ENCODE measurements at regions not wholly inside any gene's neighbourhood (a gene's known extent, or its start where the extent isn't known, plus 50 kb on each side); places are given as distances from the start of the nearest gene placed in this dataset. TPM values are rescaled to one million over a fixed set of nuclear protein-coding genes. Genes with fewer than 3 reads are reported as not detected.
"Not testable (repeated sequence)": the region's sequence is repeated elsewhere in the genome, so short reads cannot be mapped to it uniquely, and the experiment has no call there.

DNA sequence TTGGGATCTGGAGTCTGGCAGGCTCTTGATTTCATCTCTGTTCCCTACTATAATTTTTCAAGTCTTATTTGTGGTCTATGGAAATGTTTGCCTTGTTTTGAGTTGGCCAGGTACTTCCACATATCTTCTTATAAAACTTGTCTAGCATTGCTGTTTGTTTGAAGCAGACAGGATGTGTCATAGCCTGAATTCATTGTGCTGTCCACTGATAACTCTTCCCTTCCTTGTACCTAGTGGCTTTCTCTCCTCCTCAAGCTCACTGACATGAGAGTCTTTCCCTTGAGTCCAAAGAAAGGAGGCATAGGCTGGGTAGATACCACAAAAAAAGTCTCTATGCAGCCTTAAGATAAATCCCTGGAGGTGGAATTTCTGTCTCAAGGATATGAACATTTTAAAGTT lies 59.2 kb upstream of the FAM241A start:
- H3K27me3 ChIP-seq, result no peaks in the 10 kb centered on the region
- H3K36me3 ChIP-seq, result no peaks in the 10 kb centered on the region
- H3K4me1 ChIP-seq (ENCODE audit: insufficient read depth), result no peaks in the 10 kb centered on the region
- H3K4me3 ChIP-seq, result no peak overlapping the region
- DNase-seq, result no peak
- H3K27ac ChIP-seq, result no peak overlapping the region
- intact Hi-C loops (cut with DNase I), result no loop called here
- no peaks in the 10 kb centered on the region for H3K9me3 ChIP-seq
- TF ChIP-seq, protein P1, sequence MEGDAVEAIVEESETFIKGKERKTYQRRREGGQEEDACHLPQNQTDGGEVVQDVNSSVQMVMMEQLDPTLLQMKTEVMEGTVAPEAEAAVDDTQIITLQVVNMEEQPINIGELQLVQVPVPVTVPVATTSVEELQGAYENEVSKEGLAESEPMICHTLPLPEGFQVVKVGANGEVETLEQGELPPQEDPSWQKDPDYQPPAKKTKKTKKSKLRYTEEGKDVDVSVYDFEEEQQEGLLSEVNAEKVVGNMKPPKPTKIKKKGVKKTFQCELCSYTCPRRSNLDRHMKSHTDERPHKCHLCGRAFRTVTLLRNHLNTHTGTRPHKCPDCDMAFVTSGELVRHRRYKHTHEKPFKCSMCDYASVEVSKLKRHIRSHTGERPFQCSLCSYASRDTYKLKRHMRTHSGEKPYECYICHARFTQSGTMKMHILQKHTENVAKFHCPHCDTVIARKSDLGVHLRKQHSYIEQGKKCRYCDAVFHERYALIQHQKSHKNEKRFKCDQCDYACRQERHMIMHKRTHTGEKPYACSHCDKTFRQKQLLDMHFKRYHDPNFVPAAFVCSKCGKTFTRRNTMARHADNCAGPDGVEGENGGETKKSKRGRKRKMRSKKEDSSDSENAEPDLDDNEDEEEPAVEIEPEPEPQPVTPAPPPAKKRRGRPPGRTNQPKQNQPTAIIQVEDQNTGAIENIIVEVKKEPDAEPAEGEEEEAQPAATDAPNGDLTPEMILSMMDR (IDR thresholded peaks at IDR 0.05), result no peak
- TF ChIP-seq EP300 (IDR thresholded peaks at IDR 0.05) (no peak), POLR2A (IDR thresholded peaks at IDR 0.05) (no peak)

DNA sequence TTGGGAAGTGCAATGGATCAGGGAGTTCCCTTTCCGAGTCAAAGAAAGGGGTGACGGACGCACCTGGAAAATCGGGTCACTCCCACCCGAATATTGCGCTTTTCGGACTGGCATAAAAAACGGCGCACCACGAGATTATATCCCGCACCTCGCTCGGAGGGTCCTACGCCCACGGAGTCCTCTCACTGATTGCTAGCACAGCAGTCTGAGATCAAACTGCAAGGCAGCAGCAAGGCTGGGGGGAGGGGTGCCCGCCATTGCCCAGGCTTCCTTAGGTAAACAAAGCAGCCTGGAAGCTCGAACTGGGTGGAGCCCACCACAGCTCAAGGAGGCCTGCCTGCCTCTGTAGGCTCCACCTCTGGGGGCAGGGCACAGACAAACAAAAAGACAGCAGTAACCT lies 58.6 kb upstream of the FAM241A start:
- H3K36me3 ChIP-seq; intact Hi-C loops (cut with DNase I); H3K27me3 ChIP-seq; H3K4me1 ChIP-seq (ENCODE audit: insufficient read depth); DNase-seq; H3K27ac ChIP-seq; H3K4me3 ChIP-seq; H3K9me3 ChIP-seq: not testable (repeated sequence)
- WGBS, 3 donors, result 83 to 92% (median 86%) methylated on average over 17 of the region's 17 CpGs

DNA sequence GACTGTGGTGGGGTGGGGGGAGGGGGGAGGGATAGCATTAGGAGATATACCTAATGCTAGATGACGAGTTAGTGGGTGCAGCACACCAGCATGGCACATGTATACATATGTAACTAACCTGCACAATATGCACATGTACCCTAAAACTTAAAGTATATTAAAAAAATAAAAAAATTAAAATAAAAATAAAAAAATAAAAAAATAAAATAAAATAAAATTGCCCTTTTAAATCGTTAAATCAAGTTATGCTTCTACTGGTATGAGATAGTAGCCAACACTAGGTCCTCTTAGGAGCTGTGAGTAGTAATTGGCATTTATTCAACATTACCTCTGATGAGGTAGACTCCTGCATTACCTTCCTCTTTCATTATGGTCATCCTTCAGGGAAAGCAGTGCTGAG lies 52.9 kb upstream of the FAM241A start:
- H3K27me3 ChIP-seq; H3K36me3 ChIP-seq; H3K4me1 ChIP-seq (ENCODE audit: insufficient read depth); H3K9me3 ChIP-seq; H3K4me3 ChIP-seq; intact Hi-C loops (cut with DNase I); DNase-seq; H3K27ac ChIP-seq: not testable (repeated sequence)
- WGBS, 3 donors, result 82 to 92% (median 87%) methylated on average over 1 to 2 of the region's 2 CpGs

DNA sequence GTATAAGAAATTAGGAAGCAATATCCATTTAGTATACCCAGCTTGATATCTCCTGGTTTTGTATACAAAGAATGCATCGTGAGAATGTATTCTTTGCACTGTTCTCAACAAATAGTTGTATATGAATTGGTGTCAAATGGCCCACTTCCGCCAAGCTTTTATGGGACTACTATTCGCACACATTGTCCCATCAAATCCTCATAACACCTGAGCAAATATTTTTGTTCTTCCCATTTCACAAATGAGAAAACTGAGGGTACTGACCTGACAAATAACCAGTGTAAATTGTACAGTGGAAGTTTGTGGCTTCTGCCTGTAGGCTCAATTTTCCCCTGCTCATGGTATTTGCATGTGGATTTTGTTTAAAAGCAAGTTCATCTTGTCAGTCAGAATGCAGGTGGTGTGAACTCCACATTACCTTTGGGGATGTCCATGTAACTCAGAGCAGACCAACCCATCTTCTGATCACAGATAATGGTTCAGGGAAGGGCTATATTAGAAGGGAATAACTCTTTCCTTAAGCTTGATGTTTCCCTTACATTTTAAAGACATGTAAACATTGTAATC lies 51.5 kb upstream of the FAM241A start:
- intact Hi-C loops (cut with DNase I), result no loop called here
- H3K9me3 ChIP-seq, result no peaks in the 10 kb centered on the region
- DNase-seq, result no peak
- no peak overlapping the region for H3K4me3 ChIP-seq
- no peaks in the 10 kb centered on the region for H3K4me1 ChIP-seq (ENCODE audit: insufficient read depth)
- H3K27me3 ChIP-seq, result no peaks in the 10 kb centered on the region
- TF ChIP-seq POLR2A (IDR thresholded peaks at IDR 0.05), result no peak
- no peak for TF ChIP-seq EP300 (IDR thresholded peaks at IDR 0.05)
- TF ChIP-seq, protein P1 (IDR thresholded peaks at IDR 0.05), result no peak
- WGBS, 3 donors, result 87 to 96% (median 89%) methylated on average over 3 of the region's 3 CpGs
- H3K27ac ChIP-seq, result no peak overlapping the region
- H3K36me3 ChIP-seq, result no peaks in the 10 kb centered on the region

DNA sequence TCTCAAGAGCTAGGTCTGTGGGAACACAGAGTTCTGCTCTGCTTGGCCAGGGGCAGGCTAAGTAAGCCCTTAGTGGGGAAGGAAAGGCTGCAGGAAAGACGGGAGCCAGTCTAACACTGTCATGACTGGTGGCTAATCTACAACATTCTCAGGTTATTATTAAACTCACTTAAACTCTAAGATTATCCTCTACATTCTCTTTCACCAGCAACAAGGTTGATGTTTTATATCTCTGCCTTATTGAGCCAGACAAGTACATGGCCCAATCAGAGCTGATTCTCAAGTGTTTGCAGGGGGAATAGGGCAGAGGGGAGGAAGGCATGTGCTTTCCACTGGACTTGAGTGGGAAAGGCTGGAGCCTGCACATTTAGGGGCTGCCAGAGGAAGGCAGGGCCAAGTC lies 50.9 kb upstream of the FAM241A start:
- intact Hi-C loops (cut with DNase I), result no loop called here
- Histone ChIP-seq H3K27me3 (no peaks in the 10 kb centered on the region), H3K4me1 (ENCODE audit: insufficient read depth) (no peaks in the 10 kb centered on the region), H3K9me3 (no peaks in the 10 kb centered on the region), H3K27ac (no peak overlapping the region), H3K36me3 (no peaks in the 10 kb centered on the region), H3K4me3 (no peak overlapping the region)
- TF ChIP-seq, protein P1 (IDR thresholded peaks at IDR 0.05), result no peak
- DNase-seq, result no peak
- 39 to 48% (median 43%) methylated on average over 1 of the region's 1 CpG for WGBS, 3 donors

MicroRNA genes in the stretch of these regions (microRNA counts, 767-probe panel; counts per million panel counts)
- microRNA hsa-miR-297, result 530 counts per million, percentile 78 among the panel's probes with 10 or more counts

Small RNA genes in the stretch of these regions (microRNA-seq; reads per million reads assigned to microRNA genes)
- gene MIR297, result 0 reads per million in 3 donors

Small RNA genes in the stretch of these regions (small RNA-seq; reads per million reads assigned to genes)
- gene MIR297 (not detected), gene RNU6-289P (not detected)
